B cell (primary cell): ENCODE measurements at regions not wholly inside any gene's neighbourhood (a gene's known extent, or its start where the extent isn't known, plus 50 kb on each side); places are given as distances from the start of the nearest gene placed in this dataset.

Experiments used
- ATAC-seq: fragments of 200-7000 bp; cut with Tn5 transposase; one replicate; pipeline ENCODE4 v1.10.0; 2021; ENCODE audit warnings: low read depth, mild to moderate bottlenecking, moderate number of reproducible peaks, moderate library complexity
- CTCF ChIA-PET: fragments of 350-600 bp; sonication (Branson Sonifier 250); formaldehyde crosslinking; loops from one replicate; lab custom pipeline; 2021; ENCODE audit warnings: antibody characterized with exemption, inconsistent platforms; lab: Charles Lee
- POLR2A ChIA-PET: fragments of 350-600 bp; sonication (Branson Sonifier 250); formaldehyde crosslinking; loops from one replicate; lab custom pipeline; 2021; ENCODE audit warnings: antibody characterized with exemption; lab: Charles Lee
- DNase-seq: peaks from one replicate; pipeline ENCODE4 v3.0.0; 2013
- H2AFZ ChIP-seq: 2 replicates; pipeline ENCODE4 v1.6.1; 2012; ENCODE audit warnings: mild to moderate bottlenecking, low read depth, low read length; ENCODE audit not compliant: insufficient read depth, poor library complexity, severe bottlenecking
- H3K27ac ChIP-seq, 2 donors: 1 replicate in 1 of 2; 2 replicates in 1 of 2; pipeline ENCODE4 v1.5.1; 2012 to 2013; ENCODE audit warnings: low read length in 2 of 2, mild to moderate bottlenecking in 2 of 2, moderate library complexity in 1 of 2
- H3K27me3 ChIP-seq, 4 experiments: fragments of 200-600 bp in 1 of 4; sonication (generic) in 1 of 4; replicated peaks in 1 of 4; 1 replicate in 2 of 4; 2 replicates in 2 of 4; pipeline versions ENCODE4 v1.6.1 to v1.7.0; 2013 to 2016; ENCODE audit warnings: low read length in 3 of 4, mild to moderate bottlenecking in 2 of 4, mixed read lengths in 1 of 4, moderate library complexity in 1 of 4; ENCODE audit not compliant: insufficient read depth in 4 of 4, control insufficient read depth in 3 of 4; ENCODE audit errors: control extremely low read depth in 1 of 4
- H3K36me3 ChIP-seq, 2 experiments: replicated peaks in 1 of 2; 1 replicate in 1 of 2; 2 replicates in 1 of 2; pipeline versions ENCODE4 v1.6.1 to v1.7.1; 2013; ENCODE audit warnings: low read length in 1 of 2; ENCODE audit not compliant: insufficient read depth in 2 of 2, control insufficient read depth in 1 of 2; ENCODE audit errors: control extremely low read depth in 1 of 2, extremely low read depth in 1 of 2
- H3K4me1 ChIP-seq, 2 donors: fragments of 200-600 bp in 1 of 2; sonication (generic) in 1 of 2; 1 replicate in 1 of 2; 2 replicates in 1 of 2; pipeline versions ENCODE4 v1.5.1 to v1.6.1; 2013 to 2017; ENCODE audit warnings: low read length in 2 of 2; ENCODE audit not compliant: control insufficient read depth in 2 of 2, insufficient read depth in 2 of 2
- H3K4me2 ChIP-seq: replicated peaks from 2 replicates; pipeline ENCODE3; 2012; ENCODE audit warnings: mild to moderate bottlenecking, low read depth, low read length; ENCODE audit not compliant: poor library complexity, severe bottlenecking
- H3K4me3 ChIP-seq, 5 experiments: fragments of 200-600 bp in 1 of 5; sonication (generic) in 1 of 5; 1 replicate in 3 of 5; 2 replicates in 2 of 5; pipeline versions ENCODE4 v1.5.1 to v1.7.0; 2011 to 2016; ENCODE audit warnings: low read length in 4 of 5, mild to moderate bottlenecking in 4 of 5, low read depth in 2 of 5, control low read depth in 1 of 5, moderate library complexity in 1 of 5; ENCODE audit not compliant: insufficient read depth in 1 of 5; ENCODE audit errors: control extremely low read depth in 1 of 5, extremely low read depth in 1 of 5
- H3K79me2 ChIP-seq: fragments of 200-600 bp; sonication (generic); one replicate; pipeline ENCODE4 v1.6.0; 2016; ENCODE audit warnings: low read length; ENCODE audit not compliant: control insufficient read depth, insufficient read depth
- H3K9ac ChIP-seq: fragments of 200-600 bp; sonication (generic); 2 replicates; pipeline ENCODE4 v1.6.1; 2017; ENCODE audit warnings: mild to moderate bottlenecking, low read length, moderate library complexity
- H3K9me3 ChIP-seq, 3 donors: one replicate each; pipeline versions ENCODE4 v1.6.1 to v1.7.1; 2013; ENCODE audit warnings: low read length in 2 of 3; ENCODE audit not compliant: control insufficient read depth in 2 of 3, insufficient read depth in 1 of 3; ENCODE audit errors: control extremely low read depth in 1 of 3
- H4K20me1 ChIP-seq: 2 replicates; pipeline ENCODE4 v1.6.0; 2012; ENCODE audit warnings: mild to moderate bottlenecking, low read length; ENCODE audit not compliant: insufficient read depth, control insufficient read depth, poor library complexity, severe bottlenecking
- H3K27ac Mint-ChIP-seq: one replicate; pipeline ENCODE4 v1.8.0; 2021; ENCODE audit warnings: mixed read lengths
- H3K27me3 Mint-ChIP-seq: one replicate; pipeline ENCODE4 v1.8.0; 2021; ENCODE audit warnings: mixed read lengths
- H3K4me1 Mint-ChIP-seq: one replicate; pipeline ENCODE4 v1.8.0; 2021; ENCODE audit warnings: mixed read lengths
- H3K4me3 Mint-ChIP-seq: one replicate; pipeline ENCODE4 v1.8.0; 2021; ENCODE audit warnings: mixed read lengths
- H3K9me3 Mint-ChIP-seq: one replicate; pipeline ENCODE4 v1.8.0; 2022; ENCODE audit warnings: mixed read lengths; ENCODE audit not compliant: insufficient read depth
- CTCF ChIP-seq: fragments of 200-600 bp; IDR thresholded peaks from one replicate; pipeline ENCODE4 v1.8.0; 2022; ENCODE audit warnings: antibody characterized with exemption, mild to moderate bottlenecking
- EZH2 ChIP-seq: IDR thresholded peaks from 2 replicates; pipeline ENCODE4 v1.6.1; 2012; ENCODE audit warnings: borderline replicate concordance, low read depth, mild to moderate bottlenecking, moderate library complexity, low read length; ENCODE audit not compliant: insufficient read depth, poor library complexity, severe bottlenecking
- WGBS: methylation state at CpG from one replicate; pipeline ENCODE4 v1.1.5; 2013; ENCODE audit warnings: missing lambda C conversion rate; ENCODE audit not compliant: insufficient coverage; 5-methylcytosine and 5-hydroxymethylcytosine counted together
- intact Hi-C: fragments of 100-400 bp; cut with micrococcal nuclease; formaldehyde crosslinking; loops from one replicate; pipeline ENCODE4 v1.10.0; 2022

- H3K4me1 Mint-ChIP-seq: peaks cover 9% of the 10 kb centered on the region
- no peak overlapping the region for H3K4me2 ChIP-seq
- no peaks in the 10 kb centered on the region for H3K36me3 ChIP-seq
- intact Hi-C loops: no loop called here
- no peak overlapping the region for H3K27ac Mint-ChIP-seq
- TF ChIP-seq CTCF (no peak), EZH2 (no peak)
- H3K27me3 Mint-ChIP-seq: no peaks in the 10 kb centered on the region
- H3K27ac ChIP-seq: no peak overlapping the region
- ATAC-seq (no peak), DNase-seq (no peak)
- H3K4me3 ChIP-seq: no peak overlapping the region
- H3K9ac ChIP-seq: no peak overlapping the region
- H3K27me3 ChIP-seq: no peaks in the 10 kb centered on the region
- CTCF ChIA-PET: no interaction called here
- no peak overlapping the region for H2AFZ ChIP-seq
- POLR2A ChIA-PET: no interaction called here
- H4K20me1 ChIP-seq: no peaks in the 10 kb centered on the region
- peaks cover 0 to 4% of the 10 kb centered on the region in 2 donors for H3K4me1 ChIP-seq
- no peaks in the 10 kb centered on the region for H3K79me2 ChIP-seq
- no peaks in the 10 kb centered on the region for H3K9me3 ChIP-seq
- no peak overlapping the region for H3K4me3 Mint-ChIP-seq
- H3K9me3 Mint-ChIP-seq: peaks cover 3% of the 10 kb centered on the region
These were observed 134.5 kb upstream of the SPEF2 start for GRCh38 chr5:35483191-35483590.

- H3K4me3 Mint-ChIP-seq: no peak overlapping the region
- ChIA-PET POLR2A (no interaction called here), CTCF (no interaction called here)
- Histone ChIP-seq H3K4me2 (no peak overlapping the region), H2AFZ (no peak overlapping the region), H3K27me3 (no peaks in the 10 kb centered on the region), H3K4me3 (no peak overlapping the region), H3K79me2 (no peaks in the 10 kb centered on the region), H4K20me1 (no peaks in the 10 kb centered on the region), H3K27ac (no peak overlapping the region), H3K9ac (no peak overlapping the region), H3K9me3 (no peaks in the 10 kb centered on the region), H3K4me1 (peaks cover 0 to 4% of the 10 kb centered on the region in 2 donors), H3K36me3 (no peaks in the 10 kb centered on the region)
- DNase-seq: no peak
- WGBS: 90% methylated on average over 2 of the region's 5 CpGs
- ATAC-seq: no peak
- H3K4me1 Mint-ChIP-seq: peaks cover 9% of the 10 kb centered on the region
- TF ChIP-seq EZH2: no peak
- no peak for TF ChIP-seq CTCF
- peaks cover 3% of the 10 kb centered on the region for H3K9me3 Mint-ChIP-seq
- intact Hi-C loops: no loop called here
- H3K27me3 Mint-ChIP-seq: no peaks in the 10 kb centered on the region
- H3K27ac Mint-ChIP-seq: no peak overlapping the region
These were observed 135.4 kb upstream of the SPEF2 start for GRCh38 chr5:35482167-35482755.
